Retinal pigment epithelial cell (primary cell): ENCODE measurements at regions not wholly inside any gene's neighbourhood (a gene's known extent, or its start where the extent isn't known, plus 50 kb on each side); places are given as distances from the start of the nearest gene placed in this dataset.

Experiments
- DNase-seq: peaks from one replicate; pipeline ENCODE4 v3.0.0-alpha.2; 2010; ENCODE audit warnings: low read depth
- H3K4me3 ChIP-seq: 2 replicates; pipeline ENCODE4 v1.5.1; 2011; ENCODE audit warnings: mild to moderate bottlenecking, low read length, control low read depth, moderate library complexity
- CTCF ChIP-seq: conservative IDR thresholded peaks from 2 replicates; pipeline ENCODE4 v1.5.1; 2011; ENCODE audit warnings: low read depth, low read length, control low read depth, inconsistent platforms

GRCh38 chr14:37972941-37973887 is 234.5 kb upstream of the SSTR1 start:
- no peak overlapping the region for H3K4me3 ChIP-seq
- no peak for DNase-seq
- TF ChIP-seq CTCF, result no peak

- DNase-seq, result no peak
- no peak overlapping the region for H3K4me3 ChIP-seq
- no peak for TF ChIP-seq CTCF
Measured at GRCh38 chr14:37974421-37974820, 233.3 kb upstream of the SSTR1 start.

- H3K4me3 ChIP-seq, result no peak overlapping the region
- no peak for TF ChIP-seq CTCF
- DNase-seq, result no peak
Measured at GRCh38 chr14:37977481-37977880, 230.2 kb upstream of the SSTR1 start.

GRCh38 chr14:37985826-37986470 is 221.8 kb upstream of the SSTR1 start:
- peak; percentile 80 for TF ChIP-seq CTCF
- peak; percentile 5 for DNase-seq
- no peak overlapping the region for H3K4me3 ChIP-seq

GRCh38 chr14:37988472-37988871 is 219.2 kb upstream of the SSTR1 start:
- no peak overlapping the region for H3K4me3 ChIP-seq
- no peak for DNase-seq
- no peak for TF ChIP-seq CTCF

- H3K4me3 ChIP-seq, result no peak overlapping the region
- TF ChIP-seq CTCF, result no peak
- no peak for DNase-seq
Measured at GRCh38 chr14:37991027-37991426, 216.7 kb upstream of the SSTR1 start.
